ENCODE measurements at regions not wholly inside any gene's neighbourhood (a gene's known extent, or its start where the extent isn't known, plus 50 kb on each side); places are given as distances from the start of the nearest gene placed in this dataset.

DNA sequence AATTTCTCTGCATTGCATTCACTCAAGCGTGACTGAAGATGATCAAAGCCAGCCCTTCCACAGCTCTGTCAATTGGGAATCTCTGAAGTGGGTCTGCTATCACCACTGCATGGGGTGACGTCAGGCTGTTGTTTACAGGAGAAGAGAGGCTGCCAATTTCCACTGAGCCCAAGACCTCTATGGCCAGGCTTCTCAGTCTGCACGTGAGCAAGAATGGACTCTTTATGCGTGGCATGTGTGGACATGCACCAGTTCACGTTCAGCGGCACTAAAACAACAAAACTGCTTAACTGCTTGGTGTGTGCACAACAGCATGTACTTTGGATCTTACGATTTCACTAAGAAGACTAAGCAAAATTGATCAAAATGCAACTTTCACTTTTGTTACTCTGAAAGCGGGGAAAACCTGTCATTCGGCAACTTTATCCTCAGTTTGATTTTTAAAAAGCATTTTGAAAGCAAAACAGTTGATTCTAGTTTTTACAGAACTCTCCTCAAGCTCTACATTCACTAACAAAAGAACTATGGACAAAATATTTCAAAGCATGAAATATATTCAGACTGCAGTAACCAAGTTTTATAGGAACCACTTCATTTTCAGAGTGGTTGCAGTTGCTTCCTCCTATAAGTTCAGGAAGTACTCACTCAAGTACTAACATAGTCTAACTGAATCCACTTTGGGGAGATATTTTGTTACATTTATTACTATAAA lies 77.0 kb upstream of the SERTAD2 start (continued):
- TF ChIP-seq, protein P1, sequence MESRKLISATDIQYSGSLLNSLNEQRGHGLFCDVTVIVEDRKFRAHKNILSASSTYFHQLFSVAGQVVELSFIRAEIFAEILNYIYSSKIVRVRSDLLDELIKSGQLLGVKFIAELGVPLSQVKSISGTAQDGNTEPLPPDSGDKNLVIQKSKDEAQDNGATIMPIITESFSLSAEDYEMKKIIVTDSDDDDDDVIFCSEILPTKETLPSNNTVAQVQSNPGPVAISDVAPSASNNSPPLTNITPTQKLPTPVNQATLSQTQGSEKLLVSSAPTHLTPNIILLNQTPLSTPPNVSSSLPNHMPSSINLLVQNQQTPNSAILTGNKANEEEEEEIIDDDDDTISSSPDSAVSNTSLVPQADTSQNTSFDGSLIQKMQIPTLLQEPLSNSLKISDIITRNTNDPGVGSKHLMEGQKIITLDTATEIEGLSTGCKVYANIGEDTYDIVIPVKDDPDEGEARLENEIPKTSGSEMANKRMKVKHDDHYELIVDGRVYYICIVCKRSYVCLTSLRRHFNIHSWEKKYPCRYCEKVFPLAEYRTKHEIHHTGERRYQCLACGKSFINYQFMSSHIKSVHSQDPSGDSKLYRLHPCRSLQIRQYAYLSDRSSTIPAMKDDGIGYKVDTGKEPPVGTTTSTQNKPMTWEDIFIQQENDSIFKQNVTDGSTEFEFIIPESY (CRISPR knock-in tag; IDR thresholded peaks at IDR 0.05), result peak; percentile 76; the same call in 1 of the 2 replicates
- TF ChIP-seq ZC3H4 (CRISPR knock-in tag; IDR thresholded peaks at IDR 0.05; ENCODE audit: borderline replicate concordance) (no peak), ZNF552 (CRISPR knock-in tag; IDR thresholded peaks at IDR 0.05; ENCODE audit: borderline replicate concordance) (no peak), RBM39 (IDR thresholded peaks at IDR 0.05; ENCODE audit: low read depth, low read length, poor library complexity, severe bottlenecking) (no peak), RFX1 (IDR thresholded peaks at IDR 0.05) (no peak), ZNF883 (CRISPR knock-in tag; IDR thresholded peaks at IDR 0.05; ENCODE audit: not compliant biosample characterization) (no peak), ZNF644 (CRISPR knock-in tag; IDR thresholded peaks at IDR 0.05; ENCODE audit: low read depth) (peak; percentile 92), KDM1A (CRISPR knock-in tag; IDR thresholded peaks at IDR 0.05) (peak; percentile 90), ZNF550 (CRISPR knock-in tag; IDR thresholded peaks at IDR 0.05; ENCODE audit: borderline replicate concordance) (no peak), TCF7 (IDR thresholded peaks at IDR 0.05; ENCODE audit: low read depth) (peak; percentile 76), ZSCAN20 (CRISPR knock-in tag; IDR thresholded peaks at IDR 0.05; ENCODE audit: borderline replicate concordance) (no peak), KAT2B (IDR thresholded peaks at IDR 0.05; ENCODE audit: borderline replicate concordance, low read depth, low read length) (no peak), FOXA1 (IDR thresholded peaks at IDR 0.05) (no peak), FOXA1 (CRISPR knock-in tag; IDR thresholded peaks at IDR 0.05) (peak; percentile 96), E2F2 (CRISPR knock-in tag; IDR thresholded peaks at IDR 0.05; ENCODE audit: borderline replicate concordance) (no peak), REXO4 (CRISPR knock-in tag; IDR thresholded peaks at IDR 0.05; ENCODE audit: borderline replicate concordance) (no peak; the same call in 1 of the 2 replicates), GPBP1L1 (CRISPR knock-in tag; IDR thresholded peaks at IDR 0.05) (no peak), SETDB1 (CRISPR knock-in tag; IDR thresholded peaks at IDR 0.05; ENCODE audit: borderline replicate concordance) (no peak), ZNF432 (CRISPR knock-in tag; IDR thresholded peaks at IDR 0.05; ENCODE audit: borderline replicate concordance) (no peak)
- TF ChIP-seq, protein P2, sequence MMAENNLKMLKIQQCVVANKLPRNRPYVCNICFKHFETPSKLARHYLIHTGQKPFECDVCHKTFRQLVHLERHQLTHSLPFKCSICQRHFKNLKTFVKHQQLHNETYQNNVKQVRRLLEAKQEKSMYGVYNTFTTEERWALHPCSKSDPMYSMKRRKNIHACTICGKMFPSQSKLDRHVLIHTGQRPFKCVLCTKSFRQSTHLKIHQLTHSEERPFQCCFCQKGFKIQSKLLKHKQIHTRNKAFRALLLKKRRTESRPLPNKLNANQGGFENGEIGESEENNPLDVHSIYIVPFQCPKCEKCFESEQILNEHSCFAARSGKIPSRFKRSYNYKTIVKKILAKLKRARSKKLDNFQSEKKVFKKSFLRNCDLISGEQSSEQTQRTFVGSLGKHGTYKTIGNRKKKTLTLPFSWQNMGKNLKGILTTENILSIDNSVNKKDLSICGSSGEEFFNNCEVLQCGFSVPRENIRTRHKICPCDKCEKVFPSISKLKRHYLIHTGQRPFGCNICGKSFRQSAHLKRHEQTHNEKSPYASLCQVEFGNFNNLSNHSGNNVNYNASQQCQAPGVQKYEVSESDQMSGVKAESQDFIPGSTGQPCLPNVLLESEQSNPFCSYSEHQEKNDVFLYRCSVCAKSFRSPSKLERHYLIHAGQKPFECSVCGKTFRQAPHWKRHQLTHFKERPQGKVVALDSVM (CRISPR knock-in tag; IDR thresholded peaks at IDR 0.05), result 0 out of 2 replicates have a peak, but pooled peaks have one; percentile 21
- TF ChIP-seq, protein P3, sequence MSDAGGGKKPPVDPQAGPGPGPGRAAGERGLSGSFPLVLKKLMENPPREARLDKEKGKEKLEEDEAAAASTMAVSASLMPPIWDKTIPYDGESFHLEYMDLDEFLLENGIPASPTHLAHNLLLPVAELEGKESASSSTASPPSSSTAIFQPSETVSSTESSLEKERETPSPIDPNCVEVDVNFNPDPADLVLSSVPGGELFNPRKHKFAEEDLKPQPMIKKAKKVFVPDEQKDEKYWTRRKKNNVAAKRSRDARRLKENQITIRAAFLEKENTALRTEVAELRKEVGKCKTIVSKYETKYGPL (CRISPR knock-in tag; IDR thresholded peaks at IDR 0.05), result no peak
- TF ChIP-seq, protein P4, sequence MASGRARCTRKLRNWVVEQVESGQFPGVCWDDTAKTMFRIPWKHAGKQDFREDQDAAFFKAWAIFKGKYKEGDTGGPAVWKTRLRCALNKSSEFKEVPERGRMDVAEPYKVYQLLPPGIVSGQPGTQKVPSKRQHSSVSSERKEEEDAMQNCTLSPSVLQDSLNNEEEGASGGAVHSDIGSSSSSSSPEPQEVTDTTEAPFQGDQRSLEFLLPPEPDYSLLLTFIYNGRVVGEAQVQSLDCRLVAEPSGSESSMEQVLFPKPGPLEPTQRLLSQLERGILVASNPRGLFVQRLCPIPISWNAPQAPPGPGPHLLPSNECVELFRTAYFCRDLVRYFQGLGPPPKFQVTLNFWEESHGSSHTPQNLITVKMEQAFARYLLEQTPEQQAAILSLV (CRISPR knock-in tag; IDR thresholded peaks at IDR 0.05; ENCODE audit: borderline replicate concordance), result peak; percentile 90

Data from HepG2 (cell line).